Endothelial cell (in vitro differentiated cells): ENCODE measurements at regions not wholly inside any gene's neighbourhood (a gene's known extent, or its start where the extent isn't known, plus 50 kb on each side); places are given as distances from the start of the nearest gene placed in this dataset.

Experiments
- DNase-seq: peaks from one replicate; pipeline ENCODE4 v3.0.0; 2021; ENCODE audit warnings: low spot score
- H3K27ac Mint-ChIP-seq: one replicate; pipeline ENCODE4 v1.8.0; 2021; ENCODE audit warnings: mixed read lengths, inconsistent platforms; ENCODE audit not compliant: unreplicated experiment
- H3K27me3 Mint-ChIP-seq: one replicate; pipeline ENCODE4 v1.8.0; 2021; ENCODE audit warnings: mild to moderate bottlenecking, moderate library complexity, mixed read lengths, inconsistent platforms; ENCODE audit not compliant: unreplicated experiment
- H3K36me3 Mint-ChIP-seq: one replicate; pipeline ENCODE4 v1.8.0; 2021; ENCODE audit warnings: mild to moderate bottlenecking, low read depth, mixed read lengths, inconsistent platforms; ENCODE audit not compliant: unreplicated experiment
- H3K4me1 Mint-ChIP-seq: one replicate; pipeline ENCODE4 v1.8.0; 2021; ENCODE audit warnings: mild to moderate bottlenecking, mixed read lengths, inconsistent platforms; ENCODE audit not compliant: unreplicated experiment
- H3K4me3 Mint-ChIP-seq: one replicate; pipeline ENCODE4 v1.8.0; 2021; ENCODE audit warnings: mild to moderate bottlenecking, mixed read lengths, inconsistent platforms; ENCODE audit not compliant: unreplicated experiment
- H3K9me3 Mint-ChIP-seq: one replicate; pipeline ENCODE4 v1.8.0; 2021; ENCODE audit warnings: mixed read lengths, inconsistent platforms; ENCODE audit not compliant: unreplicated experiment
- CTCF ChIP-seq: fragments of 200-600 bp; sonication (generic); IDR thresholded peaks from one replicate; pipeline ENCODE4 v1.5.0; 2021; ENCODE audit warnings: antibody characterized with exemption; ENCODE audit not compliant: unreplicated experiment

GRCh38 chr6:168888786-168889345 is 364.8 kb downstream of the THBS2 start:
- no peaks in the 10 kb centered on the region for H3K36me3 Mint-ChIP-seq
- no peak overlapping the region for H3K27ac Mint-ChIP-seq
- H3K4me1 Mint-ChIP-seq: peaks cover 5% of the 10 kb centered on the region
- no peaks in the 10 kb centered on the region for H3K9me3 Mint-ChIP-seq
- TF ChIP-seq CTCF: no peak
- no peak for DNase-seq
- no peak overlapping the region for H3K4me3 Mint-ChIP-seq
- H3K27me3 Mint-ChIP-seq: peaks cover 9% of the 10 kb centered on the region

GRCh38 chr6:168888102-168888501 is 365.5 kb downstream of the THBS2 start:
- peaks cover 9% of the 10 kb centered on the region for H3K27me3 Mint-ChIP-seq
- peaks cover 6% of the 10 kb centered on the region for H3K4me1 Mint-ChIP-seq
- no peaks in the 10 kb centered on the region for H3K9me3 Mint-ChIP-seq
- no peak for DNase-seq
- H3K27ac Mint-ChIP-seq: no peak overlapping the region
- H3K36me3 Mint-ChIP-seq: no peaks in the 10 kb centered on the region
- TF ChIP-seq CTCF: no peak
- no peak overlapping the region for H3K4me3 Mint-ChIP-seq

- Mint-ChIP-seq H3K27ac (no peak overlapping the region), H3K36me3 (no peaks in the 10 kb centered on the region), H3K27me3 (peaks cover 9% of the 10 kb centered on the region), H3K4me1 (peaks cover 6% of the 10 kb centered on the region), H3K9me3 (no peaks in the 10 kb centered on the region), H3K4me3 (no peak overlapping the region)
- no peak for TF ChIP-seq CTCF
- no peak for DNase-seq
Observed at GRCh38 chr6:168887621-168888020, 366.0 kb downstream of the THBS2 start.

- Mint-ChIP-seq H3K9me3 (no peaks in the 10 kb centered on the region), H3K27ac (no peak overlapping the region), H3K27me3 (peaks cover 9% of the 10 kb centered on the region), H3K4me1 (peaks cover 6% of the 10 kb centered on the region), H3K36me3 (no peaks in the 10 kb centered on the region), H3K4me3 (no peak overlapping the region)
- no peak for DNase-seq
- TF ChIP-seq CTCF: no peak
Observed at GRCh38 chr6:168886964-168887363, 366.7 kb downstream of the THBS2 start.

- no peak for TF ChIP-seq CTCF
- no peak overlapping the region for H3K27ac Mint-ChIP-seq
Observed at GRCh38 chr6:168885751-168886742, 367.6 kb downstream of the THBS2 start.

More at GRCh38 chr6:168885751-168886742, 367.6 kb downstream of the THBS2 start:
- H3K36me3 Mint-ChIP-seq: no peaks in the 10 kb centered on the region
- H3K4me1 Mint-ChIP-seq: peaks cover 6% of the 10 kb centered on the region
- no peaks in the 10 kb centered on the region for H3K9me3 Mint-ChIP-seq
- H3K4me3 Mint-ChIP-seq: no peak overlapping the region
- H3K27me3 Mint-ChIP-seq: peaks cover 9% of the 10 kb centered on the region
- DNase-seq: no peak
